ENCODE measurements at regions not wholly inside any gene's neighbourhood (a gene's known extent, or its start where the extent isn't known, plus 50 kb on each side); places are given as distances from the start of the nearest gene placed in this dataset.
"Not testable (repeated sequence)": the region's sequence is repeated elsewhere in the genome, so short reads cannot be mapped to it uniquely, and the experiment has no call there.

DNA sequence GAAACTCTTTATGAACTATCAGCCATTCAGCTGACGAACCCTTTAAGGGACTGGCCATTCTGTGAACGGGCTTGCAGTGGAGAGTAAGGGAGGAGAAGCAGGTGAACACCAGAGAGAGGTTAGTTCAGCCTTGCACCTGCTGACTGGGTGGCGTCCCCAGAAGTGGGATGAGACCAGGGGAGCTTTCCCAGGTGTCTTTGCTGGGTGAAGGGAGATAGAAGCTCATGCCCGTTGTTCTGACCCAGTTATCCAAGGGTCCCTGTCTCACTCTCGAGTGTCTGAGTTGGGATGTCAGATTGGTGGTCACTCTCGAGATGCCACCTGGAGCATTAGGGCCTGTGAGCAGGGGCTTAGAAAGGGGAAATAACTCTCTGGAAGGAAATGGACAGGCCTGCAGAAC is 68.7 kb downstream of the MSX2 start:
- Mint-ChIP-seq H3K4me1 (ENCODE audit: low read depth in 2 of 2) (no peaks in the 10 kb centered on the region), H3K36me3 (no peaks in the 10 kb centered on the region), H3K27ac (no peak overlapping the region), H3K27me3 (peaks cover 9 to 19% of the 10 kb centered on the region in 2 donors), H3K9me3 (no peaks in the 10 kb centered on the region), H3K4me3 (no peak overlapping the region)
- DNase-seq (ENCODE audit: low spot score) (no peak), ATAC-seq (no peak)

DNA sequence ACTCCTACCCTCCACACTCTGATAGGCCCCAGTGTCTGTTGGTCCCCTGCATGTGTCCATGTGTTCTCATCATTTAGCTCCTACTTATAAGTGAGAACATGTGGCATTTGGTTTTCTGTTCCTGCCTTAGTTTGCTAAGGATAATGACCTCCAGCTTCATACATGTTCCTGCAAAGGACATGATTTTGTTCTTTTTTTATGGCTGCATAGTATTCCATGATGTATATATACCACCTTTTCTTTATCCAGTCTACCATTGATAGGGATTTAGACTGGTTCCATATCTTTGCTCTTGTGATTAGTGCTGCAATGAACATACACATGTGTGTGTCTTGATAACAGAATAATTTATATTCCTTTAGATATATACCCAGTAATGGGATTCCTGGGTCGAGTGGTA is 67.9 kb downstream of the MSX2 start:
- not testable (repeated sequence) for H3K9me3 Mint-ChIP-seq; H3K36me3 Mint-ChIP-seq; H3K4me1 Mint-ChIP-seq (ENCODE audit: low read depth in 2 of 2); ATAC-seq; H3K27ac Mint-ChIP-seq; DNase-seq (ENCODE audit: low spot score); H3K4me3 Mint-ChIP-seq
- H3K27me3 Mint-ChIP-seq = peaks cover 9 to 15% of the 10 kb centered on the region in 2 donors

DNA sequence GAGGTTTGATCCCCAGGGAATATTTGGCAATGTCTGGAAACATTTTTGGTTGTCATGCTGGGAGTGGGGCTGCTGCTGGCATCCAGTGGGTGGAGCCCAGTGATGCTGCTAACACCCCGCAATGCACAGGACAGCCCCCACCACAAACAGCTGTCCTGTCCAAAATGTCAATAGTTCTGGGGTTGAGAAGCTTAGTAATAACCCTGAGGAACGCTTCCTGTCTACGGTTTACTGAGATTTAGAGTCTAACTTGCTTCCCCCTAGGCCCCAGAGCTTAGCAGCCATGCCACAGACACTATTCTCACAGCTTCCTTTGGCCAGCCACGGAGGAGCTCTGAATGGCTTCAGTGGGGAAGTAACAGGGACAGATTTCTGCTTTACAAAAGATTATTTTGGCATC is 66.5 kb downstream of the MSX2 start:
- no peak overlapping the region for H3K27ac Mint-ChIP-seq
- no peaks in the 10 kb centered on the region for H3K36me3 Mint-ChIP-seq
- H3K4me1 Mint-ChIP-seq (ENCODE audit: low read depth in 2 of 2) = no peaks in the 10 kb centered on the region
- H3K4me3 Mint-ChIP-seq = no peak overlapping the region
- peaks cover 9 to 19% of the 10 kb centered on the region in 2 donors for H3K27me3 Mint-ChIP-seq
- H3K9me3 Mint-ChIP-seq = no peaks in the 10 kb centered on the region
- ATAC-seq (no peak), DNase-seq (ENCODE audit: low spot score) (no peak)

DNA sequence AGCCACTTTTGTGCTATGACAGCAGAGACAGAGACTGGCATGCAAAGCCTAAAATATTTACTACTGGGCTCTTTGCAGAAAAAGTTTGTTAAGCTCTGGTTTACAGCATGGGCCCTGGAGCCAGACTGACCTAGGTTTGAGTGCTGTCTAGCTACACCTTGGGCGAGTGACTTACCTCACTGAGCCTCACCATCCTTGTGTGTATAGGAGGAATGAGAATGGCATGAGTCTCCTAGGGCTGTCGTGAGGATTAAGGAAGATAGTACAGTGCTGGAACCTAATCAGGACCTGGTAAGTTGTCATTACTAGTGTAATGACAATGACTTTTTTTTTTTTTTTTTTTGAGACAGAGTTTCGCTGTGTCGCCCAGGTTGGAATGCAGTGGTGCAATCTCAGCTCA is 65.2 kb downstream of the MSX2 start:
- Mint-ChIP-seq H3K27ac (no peak overlapping the region), H3K4me3 (no peak overlapping the region), H3K27me3 (peaks cover 12 to 26% of the 10 kb centered on the region in 2 donors), H3K36me3 (no peaks in the 10 kb centered on the region), H3K9me3 (peaks cover 5% of the 10 kb centered on the region), H3K4me1 (ENCODE audit: low read depth in 2 of 2) (no peaks in the 10 kb centered on the region)
- ATAC-seq (no peak), DNase-seq (ENCODE audit: low spot score) (no peak)

DNA sequence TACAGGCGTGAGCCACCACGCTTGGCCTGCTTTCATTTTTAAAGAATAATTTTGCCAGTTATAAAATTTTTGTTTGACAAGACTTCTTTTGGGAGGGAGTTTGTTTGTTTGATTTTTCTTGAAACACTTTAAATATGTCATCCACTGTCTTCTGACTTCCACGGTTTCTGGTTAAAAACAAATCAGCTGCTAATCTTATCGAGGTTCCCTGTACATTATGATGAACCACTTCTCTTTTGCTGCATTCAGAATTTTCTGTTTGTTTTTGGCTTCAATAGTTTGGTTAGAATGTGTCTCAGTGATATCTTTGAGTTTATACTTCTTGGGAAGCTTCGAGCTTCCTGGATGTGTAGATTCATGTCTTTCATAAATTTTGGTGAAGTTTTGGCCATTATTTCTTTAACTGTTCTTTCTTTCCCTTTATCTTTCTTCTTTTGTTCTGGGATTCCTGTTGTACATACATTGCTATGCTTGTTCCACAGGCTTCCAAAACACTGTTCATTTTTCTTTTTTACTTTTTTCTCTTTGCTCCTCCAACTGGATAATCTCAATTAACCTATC is 60.8 kb downstream of the MSX2 start:
- Mint-ChIP-seq H3K4me3 (no peak overlapping the region), H3K4me1 (ENCODE audit: low read depth in 2 of 2) (no peaks in the 10 kb centered on the region), H3K27ac (no peak overlapping the region), H3K9me3 (peaks cover 5% of the 10 kb centered on the region), H3K36me3 (no peaks in the 10 kb centered on the region), H3K27me3 (peaks cover 7 to 30% of the 10 kb centered on the region in 2 donors)
- DNase-seq (ENCODE audit: low spot score) = no peak
- no peak for ATAC-seq

All from natural killer cell treated with Interleukin-12 subunit alpha and Interleukin-12 subunit beta and Interleukin-15 and Interleukin-18, amount 100 ng/mL, for 72 hours (primary cell).